ENCODE measurements at regions not wholly inside any gene's neighbourhood (a gene's known extent, or its start where the extent isn't known, plus 50 kb on each side); places are given as distances from the start of the nearest gene placed in this dataset.

GRCh38 chr7:156430109-156430508 is 210.5 kb upstream of the RNF32 start:
- Histone ChIP-seq H3K4me2 (ENCODE audit: low read depth, low read length) (no peak overlapping the region), H3K4ac (ENCODE audit: low read depth, low read length) (no peak overlapping the region), H2AFZ (replicated peaks; ENCODE audit: low read length, poor library complexity) (no peak overlapping the region), H3K23ac (ENCODE audit: low read depth, low read length) (no peak overlapping the region), H3K4me1 (ENCODE audit: control insufficient read depth, insufficient read depth, low read length) (no peaks in the 10 kb centered on the region), H4K20me1 (ENCODE audit: insufficient read depth, low read length) (no peaks in the 10 kb centered on the region), H3K9me3 (ENCODE audit: control insufficient read depth, insufficient read depth, low read length) (peaks cover 6% of the 10 kb centered on the region), H3K9me1 (ENCODE audit: insufficient read depth, low read length) (no peaks in the 10 kb centered on the region), H2BK120ac (ENCODE audit: low read depth, low read length) (no peak overlapping the region), H3K9ac (ENCODE audit: low read depth, low read length) (no peak overlapping the region), H4K8ac (ENCODE audit: low read depth in 2 of 2, low read length in 2 of 2) (no peak overlapping the region), H3K56ac (ENCODE audit: extremely low read depth, insufficient read depth, low read length) (no peak overlapping the region), H2BK15ac (ENCODE audit: low read depth, low read length) (no peak overlapping the region), H2AK5ac (ENCODE audit: low read depth, low read length) (no peak overlapping the region), H3K4me3 (ENCODE audit: insufficient read depth, low read depth, low read length) (no peak overlapping the region), H2BK5ac (ENCODE audit: low read depth, low read length, poor library complexity, severe bottlenecking) (no peak overlapping the region), H3K36me3 (ENCODE audit: control insufficient read depth, insufficient read depth, low read length) (no peaks in the 10 kb centered on the region), H4K5ac (ENCODE audit: low read depth, low read length) (no peak overlapping the region), H2AK9ac (replicated peaks; ENCODE audit: low read depth, low read length, poor library complexity) (no peak overlapping the region), H3K14ac (replicated peaks; ENCODE audit: low read depth, low read length) (no peak overlapping the region), H3K27me3 (ENCODE audit: control insufficient read depth, insufficient read depth, low read length) (no peaks in the 10 kb centered on the region), H3K79me1 (ENCODE audit: low read depth in 1 of 2, low read length in 2 of 2) (no peaks in the 10 kb centered on the region), H4K91ac (ENCODE audit: insufficient read depth, low read depth, low read length) (no peak overlapping the region), H3K27ac (ENCODE audit: insufficient read depth, low read length) (no peak overlapping the region), H2BK20ac (ENCODE audit: low read depth, low read length) (no peak overlapping the region), H3K18ac (ENCODE audit: low read depth, low read length) (no peak overlapping the region)
- intact Hi-C loops (cut with micrococcal nuclease) (no loop called here), dilution Hi-C loops (cut with HindIII; ENCODE audit: low sequenced_read_pairs, unreplicated experiment) (no loop called here), in situ Hi-C loops (cut with MboI; ENCODE audit: low sequenced_read_pairs) (no loop called here)
- ATAC-seq (ENCODE audit: low read depth) (no peak), DNase-seq (no peak)
- TF ChIP-seq SMC3 (IDR thresholded peaks at IDR 0.05; ENCODE audit: low read depth, low read length), result no peak
- TF ChIP-seq, protein P1, sequence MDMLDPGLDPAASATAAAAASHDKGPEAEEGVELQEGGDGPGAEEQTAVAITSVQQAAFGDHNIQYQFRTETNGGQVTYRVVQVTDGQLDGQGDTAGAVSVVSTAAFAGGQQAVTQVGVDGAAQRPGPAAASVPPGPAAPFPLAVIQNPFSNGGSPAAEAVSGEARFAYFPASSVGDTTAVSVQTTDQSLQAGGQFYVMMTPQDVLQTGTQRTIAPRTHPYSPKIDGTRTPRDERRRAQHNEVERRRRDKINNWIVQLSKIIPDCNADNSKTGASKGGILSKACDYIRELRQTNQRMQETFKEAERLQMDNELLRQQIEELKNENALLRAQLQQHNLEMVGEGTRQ (IDR thresholded peaks at IDR 0.05; ENCODE audit: low read depth, low read length), result no peak
- no peak for TF ChIP-seq POLR2A (IDR thresholded peaks at IDR 0.05; ENCODE audit: low read depth, low read length)
- no peak for TF ChIP-seq RCOR1 (IDR thresholded peaks at IDR 0.05; ENCODE audit: insufficient replicate concordance, low read length)
- TF ChIP-seq NFE2L2 (IDR thresholded peaks at IDR 0.05; ENCODE audit: low read depth, low read length), result no peak
- TF ChIP-seq MXI1 (IDR thresholded peaks at IDR 0.05; ENCODE audit: borderline replicate concordance, low read depth, low read length), result no peak
- no peak for TF ChIP-seq CHD1 (IDR thresholded peaks at IDR 0.05; ENCODE audit: low read depth, low read length)
- TF ChIP-seq ELK1 (IDR thresholded peaks at IDR 0.05; ENCODE audit: borderline replicate concordance, low read depth, low read length), result no peak
- no peak for TF ChIP-seq RFX5 (IDR thresholded peaks at IDR 0.05; ENCODE audit: low read depth, low read length)
- TF ChIP-seq MAFK (IDR thresholded peaks at IDR 0.05; ENCODE audit: low read depth, low read length), result no peak
- no peak for TF ChIP-seq FOS (IDR thresholded peaks at IDR 0.05; ENCODE audit: low read depth, low read length)
- no peak for TF ChIP-seq BHLHE40 (IDR thresholded peaks at IDR 0.05; ENCODE audit: low read depth, low read length)
- no peak for TF ChIP-seq MAZ (IDR thresholded peaks at IDR 0.05; ENCODE audit: borderline replicate concordance, low read depth, low read length)
- 46% methylated on average over 5 of the region's 7 CpGs; no CpG with 5 or more reads in 1 of the 2 experiments for WGBS, 2 experiments (ENCODE audit: extremely low coverage in 2 of 2, insufficient read length in 1 of 2)
- ChIA-PET CTCF (interaction anchor here (0.7 kb wide), 1 partner anchor 8 kb away, joined by 4 read pairs; no protein-coding TSS in a partner anchor), POLR2A (ENCODE audit: unreplicated experiment) (no interaction called here)
- BruUV-seq (replicated peaks), result no TSS peak
